HEK293T (cell line): ENCODE measurements at regions not wholly inside any gene's neighbourhood (a gene's known extent, or its start where the extent isn't known, plus 50 kb on each side); places are given as distances from the start of the nearest gene placed in this dataset.

ENCODE experiments used
- CTCF ChIA-PET: fragments of 350-600 bp; formaldehyde crosslinking; extraction: SDS; loops from one replicate; lab custom pipeline; 2021; ENCODE audit warnings: antibody characterized with exemption, inconsistent platforms; lab: Yijun Ruan, JAX
- POLR2A ChIA-PET: fragments of 350-600 bp; formaldehyde crosslinking; extraction: SDS; loops from one replicate; lab custom pipeline; 2020; ENCODE audit warnings: antibody characterized with exemption, inconsistent platforms; lab: Yijun Ruan, JAX
- DNase-seq: peaks from one replicate; pipeline ENCODE4 v3.0.0; 2012; ENCODE audit warnings: mixed read lengths; ENCODE audit errors: extremely low spot score
- ARNT ChIP-seq: fragments of 450-650 bp; IDR thresholded peaks from 2 replicates; pipeline ENCODE4 v1.6.1; 2017; ENCODE audit warnings: mild to moderate bottlenecking
- BHLHE40 ChIP-seq: fragments of 450-650 bp; IDR thresholded peaks from 2 replicates; pipeline ENCODE4 v1.6.1; 2016; ENCODE audit warnings: mild to moderate bottlenecking, moderate library complexity, borderline replicate concordance
- CTBP1 ChIP-seq: fragments of 450-650 bp; IDR thresholded peaks from 2 replicates; pipeline ENCODE4 v1.6.1; 2016; ENCODE audit warnings: borderline replicate concordance
- ELF4 ChIP-seq: fragments of 450-650 bp; IDR thresholded peaks from 2 replicates; pipeline ENCODE4 v1.6.1; 2017; ENCODE audit warnings: antibody characterized with exemption
- FOXA1 ChIP-seq: fragments of 450-650 bp; IDR thresholded peaks from 2 replicates; pipeline ENCODE4 v1.6.1; 2016; ENCODE audit warnings: mild to moderate bottlenecking
- FOXK2 ChIP-seq: fragments of 450-650 bp; IDR thresholded peaks from 2 replicates; pipeline ENCODE4 v1.6.1; 2016; ENCODE audit warnings: mild to moderate bottlenecking
- FOXM1 ChIP-seq: fragments of 450-650 bp; IDR thresholded peaks from 2 replicates; pipeline ENCODE4 v1.6.1; 2017; ENCODE audit warnings: mild to moderate bottlenecking, borderline replicate concordance
- HDGF ChIP-seq: fragments of 450-650 bp; IDR thresholded peaks from 2 replicates; pipeline ENCODE4 v1.6.1; 2017; ENCODE audit warnings: antibody characterized with exemption, borderline replicate concordance
- L3MBTL2 ChIP-seq: fragments of 450-650 bp; conservative IDR thresholded peaks from 2 replicates; pipeline ENCODE4 v1.6.1; 2016; ENCODE audit warnings: mild to moderate bottlenecking
- LEF1 ChIP-seq: fragments of 450-650 bp; IDR thresholded peaks from 2 replicates; pipeline ENCODE4 v1.6.1; 2017; ENCODE audit warnings: mild to moderate bottlenecking, borderline replicate concordance
- NFRKB ChIP-seq: fragments of 450-650 bp; IDR thresholded peaks from 2 replicates; pipeline ENCODE4 v1.6.1; 2016; ENCODE audit warnings: mild to moderate bottlenecking, moderate library complexity
- PKNOX1 ChIP-seq: fragments of 450-650 bp; IDR thresholded peaks from 2 replicates; pipeline ENCODE4 v1.6.1; 2016
- SP1 ChIP-seq: fragments of 450-650 bp; IDR thresholded peaks from 2 replicates; pipeline ENCODE4 v1.6.1; 2017
- SUZ12 ChIP-seq: fragments of 450-650 bp; IDR thresholded peaks from 2 replicates; pipeline ENCODE4 v1.6.1; 2016; ENCODE audit warnings: mild to moderate bottlenecking
- TARDBP ChIP-seq: fragments of 450-650 bp; IDR thresholded peaks from 2 replicates; pipeline ENCODE4 v1.6.1; 2016
- ZNF384 ChIP-seq: fragments of 450-650 bp; IDR thresholded peaks from 2 replicates; pipeline ENCODE4 v1.6.1; 2016

GRCh38 chr1:188241629-188242028 is 1412.9 kb downstream of the PLA2G4A start:
- TF ChIP-seq ZNF384 (no peak), TARDBP (no peak), NFRKB (no peak), PKNOX1 (no peak), LEF1 (no peak), BHLHE40 (no peak), SP1 (no peak), CTBP1 (no peak), FOXK2 (no peak), SUZ12 (no peak), L3MBTL2 (no peak), ELF4 (no peak), ARNT (no peak), FOXA1 (no peak), HDGF (no peak), FOXM1 (no peak)
- ChIA-PET CTCF (no interaction called here), POLR2A (no interaction called here)
- no peak for DNase-seq

- no peak for DNase-seq
- no peak for TF ChIP-seq L3MBTL2
- no peak for TF ChIP-seq FOXM1
- TF ChIP-seq SP1: no peak
- TF ChIP-seq HDGF: no peak
- no peak for TF ChIP-seq SUZ12
- TF ChIP-seq LEF1: no peak
- no peak for TF ChIP-seq ZNF384
- no peak for TF ChIP-seq BHLHE40
- TF ChIP-seq ARNT: no peak
- TF ChIP-seq PKNOX1: no peak
- TF ChIP-seq NFRKB: no peak
- no peak for TF ChIP-seq TARDBP
- no peak for TF ChIP-seq ELF4
- no peak for TF ChIP-seq FOXK2
- TF ChIP-seq FOXA1: no peak
- TF ChIP-seq CTBP1: no peak
- ChIA-PET CTCF (no interaction called here), POLR2A (no interaction called here)
Measured at GRCh38 chr1:188243456-188243855, 1414.7 kb downstream of the PLA2G4A start.

DNA sequence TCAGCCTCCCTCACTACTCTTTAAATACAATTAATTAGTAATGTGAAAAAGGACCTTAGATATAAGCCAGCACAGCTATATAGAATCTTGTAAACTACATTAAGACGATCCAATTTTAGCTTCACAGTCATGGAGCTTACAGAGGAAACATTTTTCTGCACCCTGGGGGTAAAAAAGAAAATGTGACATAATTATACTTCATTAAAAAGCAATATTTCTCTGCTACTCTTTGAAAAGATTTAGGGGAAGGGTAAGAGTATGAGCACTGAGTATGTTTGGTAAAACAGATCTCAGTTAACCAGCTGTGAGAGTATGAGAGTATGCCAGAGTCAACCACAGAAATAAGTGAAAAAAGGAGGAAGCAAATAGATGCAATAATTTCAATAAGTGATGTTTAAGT is 1415.9 kb downstream of the PLA2G4A start:
- DNase-seq: no peak
- TF ChIP-seq TARDBP (no peak), FOXK2 (no peak), FOXA1 (no peak), SUZ12 (no peak), CTBP1 (no peak), ARNT (no peak)
- ChIA-PET POLR2A (no interaction called here), CTCF (no interaction called here)

- CTCF ChIA-PET: no interaction called here
- POLR2A ChIA-PET: no interaction called here
- TF ChIP-seq SUZ12: no peak
- no peak for TF ChIP-seq FOXA1
- no peak for TF ChIP-seq TARDBP
- no peak for TF ChIP-seq FOXM1
- no peak for TF ChIP-seq CTBP1
- no peak for TF ChIP-seq ELF4
- no peak for TF ChIP-seq FOXK2
- TF ChIP-seq L3MBTL2: no peak
- TF ChIP-seq HDGF: no peak
- TF ChIP-seq LEF1: no peak
- no peak for TF ChIP-seq BHLHE40
- TF ChIP-seq PKNOX1: no peak
- TF ChIP-seq SP1: no peak
- no peak for TF ChIP-seq ARNT
- TF ChIP-seq NFRKB: no peak
- TF ChIP-seq ZNF384: no peak
Measured at GRCh38 chr1:188247255-188247654, 1418.5 kb downstream of the PLA2G4A start.

DNA sequence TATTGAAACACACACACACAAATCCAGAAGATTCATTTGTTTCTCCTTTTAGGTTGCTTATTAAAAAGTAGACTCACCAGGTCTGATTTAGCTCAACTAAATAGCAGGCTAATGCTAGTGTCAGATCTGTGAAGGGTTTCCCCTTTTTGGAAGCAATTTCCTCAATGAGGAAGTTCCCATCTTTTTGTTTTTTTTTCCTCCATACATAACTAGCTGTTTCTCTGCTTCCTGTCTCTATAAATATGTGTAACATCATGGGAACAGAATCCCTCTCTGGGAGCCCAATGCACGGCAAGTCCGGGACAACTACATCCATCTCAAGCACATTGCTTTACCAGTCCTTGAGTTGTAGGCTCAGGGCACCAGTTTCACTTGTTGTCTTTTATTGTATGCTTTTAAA is 1421.1 kb downstream of the PLA2G4A start:
- TF ChIP-seq ZNF384: no peak
- no peak for TF ChIP-seq ELF4
- TF ChIP-seq BHLHE40: no peak
- TF ChIP-seq TARDBP: no peak
- no peak for TF ChIP-seq SP1
- TF ChIP-seq HDGF: no peak
- TF ChIP-seq L3MBTL2: no peak
- no peak for TF ChIP-seq ARNT
- no peak for TF ChIP-seq FOXA1
- TF ChIP-seq PKNOX1: no peak
- TF ChIP-seq FOXM1: no peak
- CTCF ChIA-PET: no interaction called here
- POLR2A ChIA-PET: no interaction called here
- DNase-seq: no peak

More at GRCh38 chr1:188247255-188247654, 1418.5 kb downstream of the PLA2G4A start:
- no peak for DNase-seq

DNA sequence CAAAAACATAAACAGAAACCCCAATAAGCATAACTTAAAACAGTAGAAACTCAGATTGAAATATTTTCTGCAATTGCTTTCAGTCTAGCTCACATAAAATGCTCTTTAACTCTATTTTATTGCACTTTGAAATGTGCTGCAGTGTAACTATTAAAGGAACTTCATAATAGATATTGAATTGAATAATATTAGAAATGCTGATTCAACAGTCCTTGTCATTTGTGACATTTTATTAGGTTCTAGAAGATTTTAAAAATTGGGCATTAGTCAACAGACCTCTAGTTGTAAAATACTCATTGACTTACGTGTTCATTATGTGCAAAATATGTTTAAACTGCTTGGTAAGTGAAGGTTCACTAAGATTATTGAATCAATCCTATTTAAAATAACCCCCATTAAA is 1422.3 kb downstream of the PLA2G4A start:
- no peak for TF ChIP-seq L3MBTL2
- TF ChIP-seq ELF4: no peak
- no peak for TF ChIP-seq FOXK2
- TF ChIP-seq SP1: no peak
- ChIA-PET CTCF (no interaction called here), POLR2A (no interaction called here)
- no peak for DNase-seq
